ENCODE measurements at regions not wholly inside any gene's neighbourhood (a gene's known extent, or its start where the extent isn't known, plus 50 kb on each side); places are given as distances from the start of the nearest gene placed in this dataset.

DNA sequence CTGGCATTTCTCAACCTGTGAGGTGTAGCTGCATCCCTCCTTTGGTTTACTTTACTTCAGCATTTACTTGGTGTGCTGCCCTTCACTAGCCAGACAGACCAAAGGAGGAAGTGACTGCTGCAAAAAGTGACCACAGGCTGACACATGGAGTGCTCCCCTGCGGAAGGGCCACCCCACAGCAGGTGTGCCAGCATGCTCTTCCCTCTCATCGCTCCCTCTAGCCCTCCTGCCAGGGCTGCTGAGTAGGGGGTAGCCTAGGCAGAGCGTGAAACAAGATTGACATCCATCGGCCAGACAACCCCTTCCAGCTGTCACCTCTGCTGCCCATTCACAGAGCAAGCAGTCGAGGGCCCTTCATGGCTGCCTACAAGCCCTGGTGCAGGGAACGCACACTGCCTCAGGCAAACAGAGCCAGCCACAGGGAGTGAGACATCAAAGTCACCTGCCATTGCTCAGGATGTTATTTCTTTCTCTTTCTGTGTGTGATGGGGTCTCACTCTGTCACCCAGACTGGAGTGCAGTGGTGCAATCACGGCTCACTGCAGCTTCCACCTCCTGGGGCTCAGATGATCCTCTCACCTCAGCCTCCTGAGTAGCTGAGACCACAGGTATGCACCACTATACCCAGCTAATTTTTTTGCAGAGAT lies 102.0 kb upstream of the RPS6KA2 start:
- no peaks in the 10 kb centered on the region for H3K27me3 ChIP-seq (replicated peaks in 1 of 7)
- TF ChIP-seq, protein P1, sequence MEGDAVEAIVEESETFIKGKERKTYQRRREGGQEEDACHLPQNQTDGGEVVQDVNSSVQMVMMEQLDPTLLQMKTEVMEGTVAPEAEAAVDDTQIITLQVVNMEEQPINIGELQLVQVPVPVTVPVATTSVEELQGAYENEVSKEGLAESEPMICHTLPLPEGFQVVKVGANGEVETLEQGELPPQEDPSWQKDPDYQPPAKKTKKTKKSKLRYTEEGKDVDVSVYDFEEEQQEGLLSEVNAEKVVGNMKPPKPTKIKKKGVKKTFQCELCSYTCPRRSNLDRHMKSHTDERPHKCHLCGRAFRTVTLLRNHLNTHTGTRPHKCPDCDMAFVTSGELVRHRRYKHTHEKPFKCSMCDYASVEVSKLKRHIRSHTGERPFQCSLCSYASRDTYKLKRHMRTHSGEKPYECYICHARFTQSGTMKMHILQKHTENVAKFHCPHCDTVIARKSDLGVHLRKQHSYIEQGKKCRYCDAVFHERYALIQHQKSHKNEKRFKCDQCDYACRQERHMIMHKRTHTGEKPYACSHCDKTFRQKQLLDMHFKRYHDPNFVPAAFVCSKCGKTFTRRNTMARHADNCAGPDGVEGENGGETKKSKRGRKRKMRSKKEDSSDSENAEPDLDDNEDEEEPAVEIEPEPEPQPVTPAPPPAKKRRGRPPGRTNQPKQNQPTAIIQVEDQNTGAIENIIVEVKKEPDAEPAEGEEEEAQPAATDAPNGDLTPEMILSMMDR (IDR thresholded peaks at IDR 0.05 in 8 of 11, conservative IDR thresholded peaks at IDR 0.05 in 3 of 11), result no peak
- no peak for TF ChIP-seq POLR2AphosphoS5 (IDR thresholded peaks at IDR 0.05)
- TF ChIP-seq POLR2A (IDR thresholded peaks at IDR 0.05), result no peak
- H3K4me3 ChIP-seq, result no peak overlapping the region
- peaks cover 0 to 15% (median 0%) of the 10 kb centered on the region in 6 donors for H3K4me1 ChIP-seq
- H3K9me3 ChIP-seq, result no peaks in the 10 kb centered on the region
- WGBS, 5 donors, result 67 to 77% (median 73%) methylated on average over 7 of the region's 7 CpGs
- no peak overlapping the region for H3K27ac ChIP-seq
- DNase-seq, result no peak
- intact Hi-C loops (cut with DNase I; ENCODE audit: low total_unique reads), result no loop called here
- H3K36me3 ChIP-seq, result no peaks in the 10 kb centered on the region

DNA sequence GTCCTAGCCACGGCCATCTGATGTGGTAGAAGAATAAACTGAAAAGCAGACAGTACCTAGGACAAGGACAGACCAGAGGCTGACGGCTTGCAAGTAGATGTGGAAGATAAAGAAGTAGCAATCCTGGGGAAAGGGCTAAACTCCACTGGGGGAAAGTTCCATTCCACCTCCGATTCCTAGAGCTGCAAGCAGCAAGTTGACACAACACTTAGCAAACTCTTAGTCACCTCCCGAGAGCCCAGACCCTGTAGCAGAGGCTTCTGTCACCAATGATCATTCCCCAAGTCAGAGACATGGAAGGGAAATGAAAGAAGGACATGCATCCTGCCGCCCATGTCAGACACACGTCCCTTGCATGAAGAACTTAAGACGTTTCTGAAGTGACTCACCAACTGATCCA lies 99.2 kb upstream of the RPS6KA2 start:
- Histone ChIP-seq H3K36me3 (no peaks in the 10 kb centered on the region), H3K4me1 (peaks cover 0 to 15% (median 0%) of the 10 kb centered on the region in 6 donors), H3K9me3 (no peaks in the 10 kb centered on the region), H3K4me3 (no peak overlapping the region), H3K27ac (no peak overlapping the region), H3K27me3 (replicated peaks in 1 of 7) (no peaks in the 10 kb centered on the region)
- intact Hi-C loops (cut with DNase I; ENCODE audit: low total_unique reads), result no loop called here
- TF ChIP-seq POLR2AphosphoS5 (IDR thresholded peaks at IDR 0.05) (no peak), POLR2A (IDR thresholded peaks at IDR 0.05) (no peak)
- TF ChIP-seq, protein P1 (IDR thresholded peaks at IDR 0.05 in 8 of 11, conservative IDR thresholded peaks at IDR 0.05 in 3 of 11), result no peak
- no peak for DNase-seq
- WGBS, 5 donors, result 72 to 85% (median 77%) methylated on average over 7 of the region's 7 CpGs

DNA sequence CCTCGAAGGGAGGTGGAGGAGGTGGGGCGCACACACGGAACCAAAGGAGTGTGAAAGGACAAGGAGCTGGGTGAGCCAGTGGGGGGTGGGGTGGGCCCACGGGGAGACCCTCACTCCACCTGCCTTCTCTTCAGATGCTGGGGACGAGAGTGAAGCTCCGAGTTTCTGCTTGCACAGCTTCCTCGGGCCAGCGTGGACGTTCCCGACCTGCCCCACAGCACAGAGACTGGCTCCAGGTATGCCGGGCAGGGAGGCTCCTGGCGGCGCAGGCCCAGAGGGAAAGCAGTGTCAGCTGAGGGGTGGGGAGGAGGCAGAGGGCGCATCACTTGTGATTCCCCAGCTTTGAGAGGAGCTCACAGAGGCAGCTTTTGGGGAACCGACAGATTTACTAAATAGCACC lies 98.5 kb upstream of the RPS6KA2 start:
- DNase-seq, result no peak
- no peaks in the 10 kb centered on the region for H3K36me3 ChIP-seq
- no peaks in the 10 kb centered on the region for H3K9me3 ChIP-seq
- H3K27me3 ChIP-seq (replicated peaks in 1 of 7), result no peaks in the 10 kb centered on the region
- intact Hi-C loops (cut with DNase I; ENCODE audit: low total_unique reads), result no loop called here
- WGBS, 5 donors, result 90 to 95% (median 91%) methylated on average over 5 to 15 of the region's 15 CpGs
- no peak overlapping the region for H3K27ac ChIP-seq
- no peak for TF ChIP-seq POLR2A (IDR thresholded peaks at IDR 0.05)
- TF ChIP-seq POLR2AphosphoS5 (IDR thresholded peaks at IDR 0.05), result no peak
- H3K4me3 ChIP-seq, result no peak overlapping the region
- peaks cover 0 to 15% (median 0%) of the 10 kb centered on the region in 6 donors for H3K4me1 ChIP-seq

DNA sequence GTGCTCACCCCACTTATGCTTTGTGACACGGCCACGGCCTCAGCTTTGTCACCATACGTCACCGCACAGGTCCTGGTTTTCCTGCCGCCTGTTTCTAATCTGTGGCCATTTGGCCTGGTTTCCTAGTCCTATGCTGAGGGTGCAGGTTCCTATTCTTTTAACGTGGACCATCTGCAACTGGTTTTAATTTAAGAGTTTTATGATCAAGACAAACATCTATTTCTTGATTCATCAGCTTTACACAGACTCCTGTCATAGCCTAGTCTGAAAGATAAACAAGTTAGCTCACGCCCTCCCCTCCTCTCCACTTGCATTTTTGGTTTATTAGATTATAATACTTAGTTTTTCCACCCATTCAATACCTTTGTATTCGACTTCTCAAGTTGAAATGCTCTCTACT lies 97.5 kb upstream of the RPS6KA2 start:
- H3K9me3 ChIP-seq, result no peaks in the 10 kb centered on the region
- intact Hi-C loops (cut with DNase I; ENCODE audit: low total_unique reads), result no loop called here
- no peaks in the 10 kb centered on the region for H3K36me3 ChIP-seq
- H3K27me3 ChIP-seq (replicated peaks in 1 of 7), result no peaks in the 10 kb centered on the region
- peaks cover 0 to 13% (median 0%) of the 10 kb centered on the region in 6 donors for H3K4me1 ChIP-seq
- H3K4me3 ChIP-seq, result no peak overlapping the region
- DNase-seq, result no peak
- WGBS, 5 donors, result 82 to 90% (median 88%) methylated on average over 8 of the region's 8 CpGs
- no peak for TF ChIP-seq POLR2A (IDR thresholded peaks at IDR 0.05)
- no peak overlapping the region for H3K27ac ChIP-seq

DNA sequence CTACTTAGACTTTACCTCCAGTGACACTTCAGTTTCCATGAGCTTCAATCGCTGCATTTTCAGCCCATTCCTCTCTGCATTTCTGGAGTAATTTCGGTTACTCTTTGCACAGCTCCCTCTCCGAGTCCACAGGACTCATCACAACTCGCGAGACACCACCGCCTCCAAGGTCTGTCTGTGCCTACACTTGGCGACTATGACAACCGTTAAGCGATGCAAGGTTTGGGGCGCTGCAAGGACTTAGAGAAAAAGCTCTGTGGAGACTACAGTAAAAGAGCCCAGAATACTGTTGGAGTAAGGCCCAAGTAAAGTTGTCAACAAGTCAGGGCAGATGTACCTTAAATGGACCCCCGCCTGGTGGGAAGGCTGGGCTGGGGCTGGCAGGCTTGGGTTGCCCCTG lies 95.7 kb upstream of the RPS6KA2 start:
- H3K27ac ChIP-seq, result no peak overlapping the region
- no peak overlapping the region for H3K4me3 ChIP-seq
- no peaks in the 10 kb centered on the region for H3K4me1 ChIP-seq
- 92 to 97% (median 95%) methylated on average over 11 of the region's 11 CpGs for WGBS, 5 donors
- DNase-seq, result no peak
- H3K36me3 ChIP-seq, result no peaks in the 10 kb centered on the region
- intact Hi-C loops (cut with DNase I; ENCODE audit: low total_unique reads), result no loop called here
- no peaks in the 10 kb centered on the region for H3K27me3 ChIP-seq (replicated peaks in 1 of 7)
- TF ChIP-seq, protein P1 (IDR thresholded peaks at IDR 0.05 in 8 of 11, conservative IDR thresholded peaks at IDR 0.05 in 3 of 11), result no peak
- TF ChIP-seq POLR2AphosphoS5 (IDR thresholded peaks at IDR 0.05) (no peak), POLR2A (IDR thresholded peaks at IDR 0.05) (no peak)
- no peaks in the 10 kb centered on the region for H3K9me3 ChIP-seq

Measured in spleen (tissue), 11 donors.